HG03066 (cell line): ENCODE measurements at regions not wholly inside any gene's neighbourhood (a gene's known extent, or its start where the extent isn't known, plus 50 kb on each side); places are given as distances from the start of the nearest gene placed in this dataset.

Experiments used
- ATAC-seq: cut with Tn5 transposase; IDR thresholded peaks from one replicate; pipeline ENCODE4 v1.9.1; 2021; ENCODE audit warnings: low read depth; ENCODE audit not compliant: unreplicated experiment

GRCh38 chr19:27794494-27795042 is 1418.4 kb downstream of the UQCRFS1 start:
- ATAC-seq, result no peak

GRCh38 chr19:27793644-27794493 is 1419.1 kb downstream of the UQCRFS1 start:
- ATAC-seq, result peak; percentile 92

- ATAC-seq, result peak; percentile 71
These were observed 1419.8 kb downstream of the UQCRFS1 start for GRCh38 chr19:27793128-27793643.

GRCh38 chr19:27792576-27793127 is 1420.3 kb downstream of the UQCRFS1 start:
- no peak for ATAC-seq

GRCh38 chr19:27780367-27781075 is 1432.4 kb downstream of the UQCRFS1 start:
- ATAC-seq, result no peak

GRCh38 chr19:27779954-27780353 is 1433.0 kb downstream of the UQCRFS1 start:
- no peak for ATAC-seq

GRCh38 chr19:27777726-27778125 is 1435.2 kb downstream of the UQCRFS1 start:
- ATAC-seq, result no peak

GRCh38 chr19:27777242-27777641 is 1435.7 kb downstream of the UQCRFS1 start:
- no peak for ATAC-seq

GRCh38 chr19:27776524-27776923 is 1436.4 kb downstream of the UQCRFS1 start:
- ATAC-seq, result no peak

GRCh38 chr19:27776020-27776419 is 1436.9 kb downstream of the UQCRFS1 start:
- ATAC-seq, result no peak

- no peak for ATAC-seq
These were observed 1437.6 kb downstream of the UQCRFS1 start for GRCh38 chr19:27775395-27775794.

GRCh38 chr19:27774827-27775226 is 1438.1 kb downstream of the UQCRFS1 start:
- no peak for ATAC-seq

GRCh38 chr19:27774337-27774736 is 1438.6 kb downstream of the UQCRFS1 start:
- no peak for ATAC-seq

- ATAC-seq, result no peak
These were observed 1439.4 kb downstream of the UQCRFS1 start for GRCh38 chr19:27773318-27774094.

GRCh38 chr19:27772059-27772458 is 1440.9 kb downstream of the UQCRFS1 start:
- ATAC-seq, result no peak

GRCh38 chr19:27770095-27770494 is 1442.9 kb downstream of the UQCRFS1 start:
- ATAC-seq, result no peak

- no peak for ATAC-seq
These were observed 1445.7 kb downstream of the UQCRFS1 start for GRCh38 chr19:27767234-27767633.

- no peak for ATAC-seq
These were observed 1446.8 kb downstream of the UQCRFS1 start for GRCh38 chr19:27765912-27766725.

GRCh38 chr19:27765397-27765796 is 1447.6 kb downstream of the UQCRFS1 start:
- no peak for ATAC-seq
